ENCODE measurements at regions not wholly inside any gene's neighbourhood (a gene's known extent, or its start where the extent isn't known, plus 50 kb on each side); places are given as distances from the start of the nearest gene placed in this dataset.

- Histone ChIP-seq H3K27me3 (no peaks in the 10 kb centered on the region), H3K36me3 (no peaks in the 10 kb centered on the region), H3K4me1 (no peaks in the 10 kb centered on the region), H3K4me3 (no peak overlapping the region), H3K9ac (ENCODE audit: low read depth in 2 of 2, low read length in 2 of 2) (no peak overlapping the region), H3K9me3 (no peaks in the 10 kb centered on the region), H3K27ac (no peak overlapping the region)
- TF ChIP-seq CTCF (IDR thresholded peaks at IDR 0.05) = no peak
- DNase-seq = no peak
- intact Hi-C loops (cut with DNase I) = no loop called here
These were observed 99.2 kb upstream of the RGMA start for GRCh38 chr15:93188236-93188635.

DNA sequence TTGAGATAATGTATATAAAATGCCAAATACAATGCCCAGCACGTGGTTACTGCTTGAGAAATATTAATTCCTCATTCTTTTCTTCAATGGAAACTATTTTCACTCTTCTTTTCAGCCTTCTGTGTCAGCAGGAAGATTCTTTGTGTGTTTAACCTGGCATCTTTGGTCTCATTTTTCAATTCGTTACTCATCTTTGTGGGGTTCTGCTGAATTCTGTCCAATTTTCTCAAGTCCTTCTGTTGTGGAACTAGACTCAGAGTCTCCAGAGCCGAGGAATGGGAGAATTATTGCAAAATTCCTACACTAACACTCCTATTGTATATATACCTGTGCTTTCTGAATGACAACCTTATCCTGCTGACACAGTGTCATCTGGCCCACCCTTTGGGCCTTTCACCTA is 96.8 kb upstream of the RGMA start:
- no peak overlapping the region for H3K27ac ChIP-seq
- H3K36me3 ChIP-seq = no peaks in the 10 kb centered on the region
- no peaks in the 10 kb centered on the region for H3K9me3 ChIP-seq
- intact Hi-C loops (cut with DNase I) = no loop called here
- no peak overlapping the region for H3K4me3 ChIP-seq
- no peaks in the 10 kb centered on the region for H3K27me3 ChIP-seq
- H3K4me1 ChIP-seq = no peaks in the 10 kb centered on the region
- DNase-seq = no peak
- no peak overlapping the region for H3K9ac ChIP-seq (ENCODE audit: low read depth in 2 of 2, low read length in 2 of 2)
- TF ChIP-seq CTCF (IDR thresholded peaks at IDR 0.05) = no peak

DNA sequence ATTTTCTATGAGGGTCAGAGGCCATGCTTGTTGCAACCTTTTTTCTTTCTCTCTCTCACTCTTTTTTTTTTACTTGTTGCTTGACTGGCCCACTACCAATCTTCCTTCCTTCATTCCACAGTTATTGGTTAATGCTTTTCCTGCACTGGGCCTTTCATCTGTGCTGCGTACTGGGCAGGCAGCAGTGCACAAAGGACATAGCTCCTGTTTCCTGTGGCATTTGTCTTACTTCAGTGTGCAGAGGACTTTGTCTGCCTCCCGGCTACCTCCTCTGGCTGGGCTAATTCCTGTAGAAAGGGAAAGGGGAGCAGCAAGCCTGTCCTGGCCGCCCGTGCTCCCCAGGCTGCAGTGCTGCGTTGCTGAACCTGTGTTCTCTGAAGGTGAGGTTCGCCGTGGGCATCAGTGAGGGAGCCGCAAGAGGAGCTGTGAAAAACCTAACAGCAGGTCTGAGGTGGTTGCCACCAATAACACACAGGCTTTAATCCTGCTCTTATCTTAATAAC is 93.7 kb upstream of the RGMA start:
- DNase-seq = no peak
- Histone ChIP-seq H3K27me3 (no peaks in the 10 kb centered on the region), H3K4me1 (no peaks in the 10 kb centered on the region), H3K27ac (no peak overlapping the region), H3K4me3 (no peak overlapping the region), H3K9me3 (no peaks in the 10 kb centered on the region), H3K36me3 (no peaks in the 10 kb centered on the region), H3K9ac (ENCODE audit: low read depth in 2 of 2, low read length in 2 of 2) (no peak overlapping the region)
- TF ChIP-seq CTCF (IDR thresholded peaks at IDR 0.05) = no peak
- intact Hi-C loops (cut with DNase I) = no loop called here

DNA sequence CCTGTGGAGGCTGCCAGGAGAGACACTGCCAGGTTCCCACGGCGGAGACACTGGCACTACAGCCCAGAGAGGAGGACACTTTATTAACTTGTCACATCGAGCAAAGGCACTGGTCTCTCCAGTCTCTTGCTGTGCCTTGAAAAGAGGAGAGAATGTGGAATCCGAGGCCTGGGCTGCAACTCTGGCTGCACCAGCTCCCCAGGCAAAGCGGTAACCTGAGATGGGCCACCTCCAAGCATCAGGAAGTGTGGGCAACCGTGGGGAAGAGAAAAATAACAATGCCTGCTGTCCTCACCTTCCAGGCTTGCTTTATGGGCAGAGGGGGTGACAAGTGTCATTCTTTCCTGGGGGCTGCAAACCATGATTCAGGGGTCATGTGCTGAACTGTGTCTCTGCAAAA is 91.6 kb upstream of the RGMA start:
- no peaks in the 10 kb centered on the region for H3K36me3 ChIP-seq
- intact Hi-C loops (cut with DNase I) = no loop called here

DNA sequence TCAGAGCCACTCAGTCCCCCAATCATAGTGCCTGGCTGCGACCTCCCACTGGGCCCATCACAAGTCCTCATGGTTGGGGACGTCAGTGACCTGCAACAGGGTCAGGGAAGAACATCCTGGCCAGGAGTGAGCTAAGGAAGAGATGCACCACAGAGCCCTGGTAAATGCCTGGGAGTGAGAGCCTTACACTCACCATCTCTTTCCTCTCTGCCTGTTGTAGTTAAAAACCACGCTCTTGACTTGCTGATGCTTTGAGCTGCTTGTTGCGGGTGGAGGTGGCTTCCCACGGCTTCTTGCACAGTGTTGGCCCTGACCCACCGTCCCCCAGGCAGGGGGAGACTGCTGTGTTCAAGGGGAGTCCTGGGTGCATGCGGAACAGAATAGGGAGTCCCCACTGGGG is 91.1 kb upstream of the RGMA start:
- H3K4me3 ChIP-seq = no peak overlapping the region
- no peaks in the 10 kb centered on the region for H3K9me3 ChIP-seq
- no peaks in the 10 kb centered on the region for H3K27me3 ChIP-seq
- H3K4me1 ChIP-seq = no peaks in the 10 kb centered on the region
- no peaks in the 10 kb centered on the region for H3K36me3 ChIP-seq
- no peak overlapping the region for H3K9ac ChIP-seq (ENCODE audit: low read depth in 2 of 2, low read length in 2 of 2)
- intact Hi-C loops (cut with DNase I) = no loop called here
- no peak for DNase-seq
- no peak overlapping the region for H3K27ac ChIP-seq
- TF ChIP-seq CTCF (IDR thresholded peaks at IDR 0.05) = no peak

More for the DNA sequence above, 91.6 kb upstream of the RGMA start:
- H3K4me1 ChIP-seq = no peaks in the 10 kb centered on the region
- H3K27ac ChIP-seq = no peak overlapping the region
- TF ChIP-seq CTCF (IDR thresholded peaks at IDR 0.05) = no peak
- H3K27me3 ChIP-seq = no peaks in the 10 kb centered on the region
- DNase-seq = no peak
- H3K9ac ChIP-seq (ENCODE audit: low read depth in 2 of 2, low read length in 2 of 2) = no peak overlapping the region
- no peaks in the 10 kb centered on the region for H3K9me3 ChIP-seq
- no peak overlapping the region for H3K4me3 ChIP-seq

DNA sequence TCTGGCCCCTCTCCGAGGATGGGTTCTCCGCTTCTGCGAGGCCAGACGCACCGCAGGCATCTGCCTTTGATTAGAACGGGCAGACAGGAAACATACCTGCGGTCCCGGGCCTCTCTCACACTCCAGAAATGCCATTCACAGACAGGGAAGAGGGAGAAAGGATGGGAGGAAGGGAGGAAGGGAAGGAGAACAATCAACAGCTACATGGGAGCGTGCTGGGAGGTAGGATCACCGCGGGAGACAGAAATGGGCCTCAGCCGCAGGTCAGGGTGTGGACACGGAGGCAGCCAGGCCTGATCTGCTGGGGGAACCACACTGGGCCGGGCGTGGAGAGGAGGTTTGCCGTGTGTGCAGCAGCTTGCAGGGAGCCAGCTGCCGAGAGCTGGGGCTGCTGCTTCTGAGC is 90.7 kb upstream of the RGMA start:
- Histone ChIP-seq H3K36me3 (no peaks in the 10 kb centered on the region), H3K27me3 (no peaks in the 10 kb centered on the region), H3K4me1 (no peaks in the 10 kb centered on the region), H3K4me3 (no peak overlapping the region), H3K27ac (no peak overlapping the region), H3K9me3 (no peaks in the 10 kb centered on the region), H3K9ac (ENCODE audit: low read depth in 2 of 2, low read length in 2 of 2) (no peak overlapping the region)
- DNase-seq = no peak
- intact Hi-C loops (cut with DNase I) = no loop called here
- TF ChIP-seq CTCF (IDR thresholded peaks at IDR 0.05) = no peak
